GM18868 (cell line): ENCODE measurements at regions not wholly inside any gene's neighbourhood (a gene's known extent, or its start where the extent isn't known, plus 50 kb on each side); places are given as distances from the start of the nearest gene placed in this dataset.
"Not testable (repeated sequence)": the region's sequence is repeated elsewhere in the genome, so short reads cannot be mapped to it uniquely, and the experiment has no call there.

Experiments
- ATAC-seq: cut with Tn5 transposase; IDR thresholded peaks from one replicate; pipeline ENCODE4 v1.9.1; 2021; ENCODE audit warnings: mild to moderate bottlenecking, moderate library complexity; ENCODE audit not compliant: unreplicated experiment

GRCh38 chr15:56812221-56812620, 78.9 kb upstream of the ZNF280D start:
- no peak for ATAC-seq

- ATAC-seq, result no peak
Observed at GRCh38 chr15:56811586-56811985, 78.3 kb upstream of the ZNF280D start.

- no peak for ATAC-seq
Observed at GRCh38 chr15:56808160-56808559, 74.9 kb upstream of the ZNF280D start.

- ATAC-seq, result no peak
Observed at GRCh38 chr15:56806148-56806536, 72.8 kb upstream of the ZNF280D start.

GRCh38 chr15:56805466-56806147, 72.3 kb upstream of the ZNF280D start:
- ATAC-seq, result no peak

- no peak for ATAC-seq
Observed at GRCh38 chr15:56804938-56805337, 71.6 kb upstream of the ZNF280D start.

- no peak for ATAC-seq
Observed at GRCh38 chr15:56804279-56804678, 71.0 kb upstream of the ZNF280D start.

GRCh38 chr15:56802161-56802560, 68.9 kb upstream of the ZNF280D start:
- no peak for ATAC-seq

GRCh38 chr15:56798639-56799038, 65.3 kb upstream of the ZNF280D start:
- ATAC-seq, result peak; percentile 96

GRCh38 chr15:56797720-56798275, 64.5 kb upstream of the ZNF280D start:
- ATAC-seq, result no peak

GRCh38 chr15:56795502-56795901, 62.2 kb upstream of the ZNF280D start:
- no peak for ATAC-seq

- no peak for ATAC-seq
Observed at GRCh38 chr15:56794553-56795329, 61.4 kb upstream of the ZNF280D start.

GRCh38 chr15:56794165-56794552, 60.9 kb upstream of the ZNF280D start:
- ATAC-seq, result no peak

- no peak for ATAC-seq
Observed at GRCh38 chr15:56792211-56792610, 58.9 kb upstream of the ZNF280D start.

GRCh38 chr15:56791521-56791920, 58.2 kb upstream of the ZNF280D start:
- ATAC-seq, result not testable (repeated sequence)

GRCh38 chr15:56788359-56788758, 55.0 kb upstream of the ZNF280D start:
- ATAC-seq, result no peak

- ATAC-seq, result peak; percentile 91
Observed at GRCh38 chr15:56786966-56787365, 53.7 kb upstream of the ZNF280D start.

- no peak for ATAC-seq
Observed at GRCh38 chr15:56783857-56784661, 50.8 kb upstream of the ZNF280D start.

- no peak for ATAC-seq
Observed at GRCh38 chr15:56783156-56783856, 50.0 kb upstream of the ZNF280D start.
